Tibial artery (tissue), 4 donors: ENCODE measurements at regions not wholly inside any gene's neighbourhood (a gene's known extent, or its start where the extent isn't known, plus 50 kb on each side); places are given as distances from the start of the nearest gene placed in this dataset.
A peak's percentile ranks its signal among the peaks of the same experiment; 100 is the strongest.

Experiments used
- DNase-seq, 2 donors: peaks; one replicate each; pipeline ENCODE4 v3.0.0-alpha.2; 2019
- H3K27ac ChIP-seq, 2 donors: fragments of 200-600 bp; sonication (generic) in 1 of 2; 1 replicate in 1 of 2; 2 replicates in 1 of 2; pipeline ENCODE4 v1.5.1; 2018 to 2019; ENCODE audit warnings: mild to moderate bottlenecking in 1 of 2
- H3K27me3 ChIP-seq, 2 donors: fragments of 200-600 bp; sonication (generic) in 1 of 2; one replicate each; pipeline versions ENCODE4 v1.5.1 to v1.6.0; 2016 to 2019
- H3K36me3 ChIP-seq, 3 donors: fragments of 200-600 bp; sonication (generic) in 2 of 3; one replicate each; pipeline ENCODE4 v1.5.1; 2016 to 2019; ENCODE audit warnings: mild to moderate bottlenecking in 2 of 3
- H3K4me1 ChIP-seq, 4 donors: fragments of 200-600 bp; sonication (generic) in 2 of 4; 1 replicate in 3 of 4; 2 replicates in 1 of 4; pipeline ENCODE4 v1.5.1; 2016 to 2019
- H3K4me3 ChIP-seq, 2 donors: fragments of 200-600 bp; sonication (generic) in 1 of 2; 1 replicate in 1 of 2; 2 replicates in 1 of 2; pipeline ENCODE4 v1.5.1; 2018 to 2019; ENCODE audit warnings: mild to moderate bottlenecking in 2 of 2
- H3K9me3 ChIP-seq, 3 donors: fragments of 200-600 bp; sonication (generic) in 1 of 3; one replicate each; pipeline ENCODE4 v1.5.1; 2016 to 2019
- CTCF ChIP-seq, 2 experiments: fragments of 200-600 bp in 1 of 2; fragments of 450-650 bp in 1 of 2; IDR thresholded peaks; one replicate each; pipeline ENCODE4 v1.5.1; 2017 to 2019; ENCODE audit warnings: antibody characterized with exemption in 2 of 2, mild to moderate bottlenecking in 1 of 2, moderate library complexity in 1 of 2
- intact Hi-C: fragments of 100-400 bp; cut with DNase I; formaldehyde crosslinking; loops from one replicate; pipeline ENCODE4 v1.15.0; 2023; ENCODE audit warnings: low total_unique reads

- Histone ChIP-seq H3K36me3 (no peaks in the 10 kb centered on the region), H3K4me1 (peaks cover 0 to 7% (median 0%) of the 10 kb centered on the region in 4 donors), H3K27me3 (no peaks in the 10 kb centered on the region), H3K9me3 (no peaks in the 10 kb centered on the region), H3K4me3 (no peak overlapping the region), H3K27ac (no peak overlapping the region)
- intact Hi-C loops = no loop called here
- DNase-seq = no peak
- no peak for TF ChIP-seq CTCF (IDR thresholded peaks at IDR 0.05)
Measured at GRCh38 chr2:67571785-67572718, 174.9 kb downstream of the ETAA1 start.

GRCh38 chr2:67572721-67573435 lies 175.7 kb downstream of the ETAA1 start:
- H3K4me3 ChIP-seq = no peak overlapping the region
- H3K36me3 ChIP-seq = no peaks in the 10 kb centered on the region
- no peaks in the 10 kb centered on the region for H3K27me3 ChIP-seq
- intact Hi-C loops = no loop called here
- no peak for TF ChIP-seq CTCF (IDR thresholded peaks at IDR 0.05)
- no peak overlapping the region for H3K27ac ChIP-seq
- no peaks in the 10 kb centered on the region for H3K9me3 ChIP-seq
- peaks cover 0 to 7% (median 0%) of the 10 kb centered on the region in 4 donors for H3K4me1 ChIP-seq
- peak in 1 of 2 donors; percentile 23 for DNase-seq

- no peak overlapping the region for H3K27ac ChIP-seq
- intact Hi-C loops = no loop called here
- no peaks in the 10 kb centered on the region for H3K9me3 ChIP-seq
- H3K4me1 ChIP-seq = peaks cover 0 to 7% (median 0%) of the 10 kb centered on the region in 4 donors
- H3K27me3 ChIP-seq = no peaks in the 10 kb centered on the region
- no peak for DNase-seq
- no peak for TF ChIP-seq CTCF (IDR thresholded peaks at IDR 0.05)
- H3K36me3 ChIP-seq = no peaks in the 10 kb centered on the region
- no peak overlapping the region for H3K4me3 ChIP-seq
Measured at GRCh38 chr2:67574230-67574629, 177.1 kb downstream of the ETAA1 start.

- H3K9me3 ChIP-seq = no peaks in the 10 kb centered on the region
- no peak overlapping the region for H3K27ac ChIP-seq
- H3K27me3 ChIP-seq = no peaks in the 10 kb centered on the region
- no peak overlapping the region for H3K4me3 ChIP-seq
- intact Hi-C loops = no loop called here
- peaks cover 0 to 7% (median 0%) of the 10 kb centered on the region in 4 donors for H3K4me1 ChIP-seq
- DNase-seq = no peak
- no peak for TF ChIP-seq CTCF (IDR thresholded peaks at IDR 0.05)
- no peaks in the 10 kb centered on the region for H3K36me3 ChIP-seq
Measured at GRCh38 chr2:67576226-67576625, 179.1 kb downstream of the ETAA1 start.

GRCh38 chr2:67576991-67577390 lies 179.9 kb downstream of the ETAA1 start:
- H3K4me1 ChIP-seq = peaks cover 0 to 7% (median 0%) of the 10 kb centered on the region in 4 donors
- no peaks in the 10 kb centered on the region for H3K9me3 ChIP-seq
- no peak overlapping the region for H3K27ac ChIP-seq
- no peak overlapping the region for H3K4me3 ChIP-seq
- no peaks in the 10 kb centered on the region for H3K36me3 ChIP-seq
- no peak for DNase-seq
- no peak for TF ChIP-seq CTCF (IDR thresholded peaks at IDR 0.05)
- intact Hi-C loops = no loop called here
- H3K27me3 ChIP-seq = no peaks in the 10 kb centered on the region
